Left colon (tissue), 2 donors: ENCODE measurements at regions not wholly inside any gene's neighbourhood (a gene's known extent, or its start where the extent isn't known, plus 50 kb on each side); places are given as distances from the start of the nearest gene placed in this dataset.
"Not testable (repeated sequence)": the region's sequence is repeated elsewhere in the genome, so short reads cannot be mapped to it uniquely, and the experiment has no call there.

Experiments
- ATAC-seq: fragments of 200-7000 bp; cut with Tn5 transposase; one replicate; pipeline ENCODE4 v1.9.1; 2020; ENCODE audit warnings: mild to moderate bottlenecking, moderate library complexity
- DNase-seq, 2 donors: peaks; one replicate each; pipeline ENCODE4 v3.0.0-alpha.2; 2020
- intact Hi-C, 2 donors: fragments of 100-400 bp; cut with DNase I in 1 of 2; cut with micrococcal nuclease in 1 of 2; formaldehyde crosslinking; loops; one replicate each; pipeline versions ENCODE4 v1.11.2 to v1.14.0; 2022; cut with DNase I, micrococcal nuclease
- donor health status: DM: no; HTN: no; CAD: no.
- donor health status: DM: yes; HTN: yes; CAD: no.

DNA sequence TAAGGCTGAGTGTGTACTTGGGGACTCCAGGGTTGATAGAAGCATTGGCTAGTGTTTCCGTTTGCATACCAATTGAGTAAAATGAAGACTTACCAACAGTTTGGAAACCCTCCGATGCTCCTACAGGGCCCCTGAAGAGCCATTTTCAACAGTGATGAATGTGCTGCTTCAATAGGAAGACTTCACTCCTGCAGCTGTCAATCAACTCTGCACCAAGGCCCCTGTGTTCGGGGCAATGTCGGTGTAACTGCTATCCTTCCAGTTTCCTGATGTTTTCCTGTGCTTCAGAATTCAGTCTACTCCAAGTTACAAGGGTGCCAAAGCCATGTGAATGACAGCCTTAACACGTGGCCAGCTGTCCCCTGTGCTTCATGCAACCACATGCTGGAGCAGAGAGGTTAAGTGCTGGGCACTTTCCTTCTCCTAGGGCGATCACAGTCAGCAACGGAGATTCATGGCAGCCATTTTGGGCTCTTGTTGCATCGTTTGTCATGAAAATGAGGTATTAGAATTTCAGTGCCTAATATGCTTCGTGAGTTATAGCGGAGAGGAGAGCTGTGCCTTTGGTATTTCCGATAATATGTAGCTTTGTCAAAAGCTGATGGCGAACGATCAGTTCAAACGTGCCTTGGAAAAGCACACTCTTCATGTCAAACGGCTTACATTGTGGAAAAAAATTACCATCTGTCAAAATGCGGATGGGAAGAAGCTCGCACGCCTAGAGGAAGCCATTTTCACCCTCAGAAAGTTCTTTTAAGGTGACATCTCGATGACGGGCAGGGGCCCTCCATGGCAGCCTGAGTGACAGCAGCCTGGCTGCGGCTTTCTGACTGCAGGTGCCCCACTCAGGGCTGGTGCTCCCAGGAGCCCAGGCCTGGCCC, 287.8 kb downstream of the ACTR3B start:
- DNase-seq: no peak
- no peak for ATAC-seq
- intact Hi-C loops: no loop called here

DNA sequence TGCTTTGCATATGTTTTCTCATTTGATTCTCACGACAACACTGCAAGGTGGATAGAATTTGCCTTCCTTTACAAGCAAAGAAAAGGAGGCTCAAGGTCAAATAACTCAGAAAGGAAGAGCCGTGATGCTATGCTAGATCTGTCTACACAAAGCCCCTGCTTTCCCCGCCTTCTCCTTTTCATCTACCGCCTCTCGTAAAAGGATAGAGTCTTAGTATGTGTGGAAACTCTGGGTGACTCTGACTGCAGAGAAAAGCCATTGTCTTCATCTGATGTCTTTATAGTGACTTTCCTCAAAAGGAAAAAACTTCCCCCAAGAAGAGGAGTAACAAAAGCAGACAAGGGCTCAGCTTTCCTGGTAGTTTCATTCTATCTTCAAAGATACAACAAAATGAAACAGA, 292.7 kb downstream of the ACTR3B start:
- ATAC-seq (no peak), DNase-seq (no peak)
- intact Hi-C loops: no loop called here

DNA sequence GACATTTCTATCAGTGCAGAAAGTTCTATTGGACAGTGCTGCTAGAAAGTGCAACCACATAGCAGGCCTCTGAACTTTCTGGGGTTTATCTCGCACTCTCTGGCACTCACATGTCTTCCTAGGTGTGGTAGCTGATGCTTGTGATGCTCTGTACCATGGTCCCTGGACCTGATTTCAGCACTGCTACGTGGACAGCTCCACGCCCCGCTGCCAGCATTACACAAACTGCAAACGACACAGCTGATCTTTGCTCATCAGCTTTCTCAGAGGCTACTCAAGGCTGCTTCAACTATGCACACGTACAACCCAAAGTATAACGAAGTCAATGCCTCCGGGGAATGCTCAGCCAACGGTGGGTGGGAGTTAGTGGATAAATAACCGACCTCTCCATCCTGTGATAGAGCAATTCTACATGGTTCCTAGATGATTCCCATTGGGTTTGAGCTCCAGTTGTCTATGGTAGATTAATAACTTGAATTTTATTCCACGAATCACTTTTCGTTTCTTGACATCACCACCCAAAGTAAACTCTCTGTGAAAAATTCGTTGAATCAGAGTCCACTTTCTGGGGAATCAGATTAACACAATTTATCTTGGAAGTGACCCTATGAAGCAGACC, 302.5 kb downstream of the ACTR3B start:
- ATAC-seq: no peak
- DNase-seq: peak in 1 of 2 donors; percentile 6
- intact Hi-C loops: no loop called here

DNA sequence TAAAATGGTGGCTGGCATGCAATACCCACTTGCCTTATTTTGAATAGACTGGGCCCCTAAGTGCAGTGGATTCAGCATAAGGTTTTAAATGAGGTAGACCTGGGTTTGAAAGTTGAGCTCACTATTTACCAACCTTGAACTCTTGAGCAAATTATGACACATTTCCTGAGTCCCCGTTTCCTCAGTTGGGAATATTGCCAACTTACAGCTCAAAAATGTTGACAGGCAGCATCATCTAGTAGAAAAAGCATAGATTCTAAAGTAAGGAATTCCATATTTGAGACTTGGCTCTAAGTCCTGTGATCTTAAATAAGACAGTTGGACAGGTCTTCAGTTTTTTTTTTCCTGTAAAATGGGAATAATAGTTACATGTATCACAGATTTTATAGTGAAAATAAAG, 305.5 kb downstream of the ACTR3B start:
- intact Hi-C loops: no loop called here
- ATAC-seq (no peak), DNase-seq (no peak)

DNA sequence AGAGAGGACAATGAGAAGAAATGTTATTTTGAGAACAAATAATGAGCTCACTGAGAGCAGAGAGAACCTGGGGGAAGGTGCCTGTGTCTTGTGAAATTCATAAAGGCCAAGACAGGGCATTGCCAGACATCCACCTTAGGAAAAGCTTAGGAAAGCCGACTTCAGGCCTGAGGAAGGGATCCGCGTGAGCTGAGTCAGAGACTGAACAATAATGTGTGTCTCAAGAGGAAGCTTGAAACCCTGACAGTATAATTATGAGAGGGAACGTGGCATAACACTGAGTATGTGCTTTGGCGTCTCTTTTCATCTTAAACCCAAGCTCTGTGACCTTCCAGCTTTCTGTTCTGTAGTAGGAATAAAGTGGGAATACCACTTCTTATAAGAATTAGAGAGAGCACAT, 307.2 kb downstream of the ACTR3B start:
- DNase-seq: no peak
- no peak for ATAC-seq
- intact Hi-C loops: no loop called here

DNA sequence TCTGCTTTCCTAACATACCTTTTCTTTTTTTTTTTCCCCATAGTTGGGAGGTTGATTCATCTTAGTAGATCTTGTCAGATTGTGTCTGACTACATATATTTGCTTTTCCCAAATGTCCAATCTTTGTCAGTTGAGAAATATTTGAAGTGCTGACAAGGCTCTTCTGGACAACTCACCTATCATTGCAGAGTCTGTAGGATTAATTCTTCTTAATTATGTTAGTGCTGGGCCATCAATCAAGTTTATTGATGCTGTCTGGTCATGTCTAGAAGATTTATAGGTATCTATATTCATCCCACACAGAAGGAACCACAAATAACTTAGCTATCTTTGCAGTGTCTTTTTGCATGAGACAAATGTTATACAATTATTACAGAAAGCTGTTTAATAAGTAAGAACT, 310.6 kb downstream of the ACTR3B start:
- intact Hi-C loops: no loop called here

DNA sequence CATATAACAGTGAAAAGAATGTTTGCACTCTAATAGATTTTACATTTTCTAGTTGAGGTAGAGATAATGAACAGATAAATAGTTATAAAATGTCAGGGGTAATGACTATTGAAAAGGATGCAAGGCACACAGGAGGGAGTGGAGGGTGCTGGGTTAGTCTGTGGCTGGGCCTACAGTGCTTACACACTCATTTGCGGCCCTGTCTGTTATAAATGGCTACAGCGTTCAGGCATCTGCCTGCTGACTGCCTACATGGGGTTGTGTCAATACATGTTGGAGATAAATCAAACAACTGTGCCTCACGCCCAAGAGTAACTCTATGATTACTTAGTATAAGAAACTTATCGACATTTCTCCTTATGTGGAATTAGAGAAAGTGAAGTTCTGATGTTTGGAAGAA, 313.3 kb downstream of the ACTR3B start:
- intact Hi-C loops: no loop called here
- no peak for ATAC-seq
- DNase-seq: no peak

More for the DNA sequence above, 310.6 kb downstream of the ACTR3B start:
- no peak for ATAC-seq
- DNase-seq: no peak

DNA sequence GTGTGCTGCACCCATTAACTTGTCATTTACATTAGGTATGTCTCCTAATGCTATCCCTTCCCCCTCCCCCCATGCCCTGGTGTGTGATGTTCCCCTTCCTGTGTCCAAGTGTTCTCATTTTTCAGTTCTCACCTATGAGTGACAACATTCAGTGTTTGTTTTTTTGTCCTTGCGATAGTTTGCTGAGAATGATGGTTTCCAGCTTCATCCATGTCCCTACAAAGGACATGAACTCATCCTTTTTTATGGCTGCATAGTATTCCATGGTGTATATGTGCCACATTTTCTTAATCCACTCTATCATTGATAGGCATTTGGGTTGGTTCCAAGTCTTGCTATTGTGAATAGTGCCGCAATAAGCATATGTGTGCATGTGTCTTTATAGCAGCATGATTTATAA, 316.7 kb downstream of the ACTR3B start:
- DNase-seq, ATAC-seq, intact Hi-C loops: not testable (repeated sequence)

DNA sequence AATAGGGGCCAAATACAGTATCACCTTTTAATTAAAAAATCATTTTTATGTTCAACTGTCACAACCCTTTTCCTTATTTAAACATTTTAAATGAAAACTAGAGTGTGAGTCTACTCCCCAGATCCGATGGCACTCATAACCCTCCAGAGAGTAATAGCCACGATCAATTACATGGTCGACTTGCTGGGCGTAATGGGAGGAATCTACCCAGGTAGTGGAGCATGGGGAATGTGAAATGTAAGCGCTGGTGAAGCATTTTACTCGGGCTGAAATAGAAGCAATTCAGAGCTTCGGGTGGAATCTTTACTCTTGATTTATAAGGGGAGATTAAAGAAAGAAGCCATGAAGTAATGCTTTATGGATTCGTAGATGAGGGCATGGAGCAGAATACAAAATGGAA, 321.9 kb downstream of the ACTR3B start:
- no peak for DNase-seq
- no peak for ATAC-seq
- intact Hi-C loops: no loop called here

DNA sequence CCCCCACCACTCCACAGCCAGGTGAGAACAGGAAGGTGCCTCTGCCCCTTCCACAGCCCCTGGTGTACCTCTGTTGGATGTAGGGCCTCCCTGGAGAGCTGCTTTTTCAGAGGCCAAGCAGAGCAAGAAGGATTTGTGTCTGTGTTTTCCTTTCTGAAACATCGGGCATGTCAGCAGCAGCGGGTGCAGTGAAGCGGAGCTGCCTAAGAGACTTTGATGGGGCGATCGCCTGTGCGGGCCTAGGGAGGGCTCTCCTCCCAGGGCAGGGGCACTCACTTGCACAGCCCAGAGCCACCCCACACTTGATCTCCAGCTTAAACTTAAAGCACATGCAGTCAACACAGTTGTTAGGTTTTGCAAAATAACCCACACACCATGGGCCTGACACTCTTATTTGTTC, 324.7 kb downstream of the ACTR3B start:
- DNase-seq (no peak), ATAC-seq (no peak)
- intact Hi-C loops: no loop called here

DNA sequence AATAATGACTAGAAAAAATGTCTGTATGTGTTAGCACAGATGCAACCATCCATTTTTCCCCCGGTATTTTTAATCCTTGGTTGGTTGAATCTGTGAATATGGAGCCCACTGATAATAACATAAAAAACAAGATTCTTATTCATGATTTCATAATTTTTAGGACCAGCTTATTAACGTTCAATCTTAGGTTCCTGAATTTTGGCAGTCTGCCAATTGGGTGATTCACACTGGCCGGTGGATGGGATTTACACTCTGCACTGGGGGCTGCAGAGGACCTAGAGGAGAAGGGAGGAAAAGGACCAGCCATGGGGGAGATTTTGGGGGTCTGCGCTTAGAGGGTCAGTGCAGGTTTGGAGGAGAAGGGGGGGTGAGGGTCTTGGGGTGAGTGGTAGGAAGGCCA, 327.9 kb downstream of the ACTR3B start:
- DNase-seq (no peak), ATAC-seq (no peak)
- intact Hi-C loops: no loop called here

DNA sequence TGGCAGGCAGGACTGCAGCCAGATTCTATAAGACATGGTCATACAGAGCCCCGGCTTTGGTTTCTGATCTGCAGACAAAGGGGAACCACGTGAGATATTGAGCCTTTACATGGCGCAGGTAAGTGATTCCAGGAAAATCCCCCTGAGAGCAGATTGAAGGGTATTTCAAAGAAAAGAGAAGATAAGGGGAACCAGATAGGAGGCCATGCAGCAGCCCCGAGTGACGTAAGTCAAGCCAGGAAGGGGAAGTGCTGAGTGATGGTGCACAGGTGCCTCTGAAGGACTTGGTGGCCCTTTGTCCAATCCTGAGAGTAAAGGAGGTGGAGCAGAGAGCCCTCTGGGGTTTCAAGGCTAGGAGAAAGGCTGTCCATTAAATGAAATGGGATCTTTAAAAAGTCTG, 329.0 kb downstream of the ACTR3B start:
- ATAC-seq (no peak), DNase-seq (no peak)
- intact Hi-C loops: no loop called here

DNA sequence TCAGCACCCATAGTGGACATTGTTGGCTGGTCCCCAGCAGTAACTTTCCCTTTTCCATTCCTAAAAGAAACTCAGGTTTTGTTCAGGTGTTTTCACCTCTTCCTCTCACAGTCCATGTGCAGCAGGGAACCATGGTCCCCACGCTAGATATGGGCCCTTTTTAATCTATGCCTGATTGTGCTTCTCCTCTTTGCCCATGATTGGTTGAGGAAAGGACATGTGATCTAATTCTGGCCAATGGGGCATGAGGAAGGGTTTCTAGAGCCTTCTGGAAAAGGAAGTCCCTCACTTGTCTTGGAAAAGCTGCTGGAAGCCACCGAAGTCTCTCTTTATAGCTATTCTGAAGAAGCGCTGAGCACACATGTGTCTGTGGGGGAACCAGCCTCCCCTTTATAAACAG, 330.7 kb downstream of the ACTR3B start:
- ATAC-seq (no peak), DNase-seq (no peak)
- intact Hi-C loops: no loop called here

DNA sequence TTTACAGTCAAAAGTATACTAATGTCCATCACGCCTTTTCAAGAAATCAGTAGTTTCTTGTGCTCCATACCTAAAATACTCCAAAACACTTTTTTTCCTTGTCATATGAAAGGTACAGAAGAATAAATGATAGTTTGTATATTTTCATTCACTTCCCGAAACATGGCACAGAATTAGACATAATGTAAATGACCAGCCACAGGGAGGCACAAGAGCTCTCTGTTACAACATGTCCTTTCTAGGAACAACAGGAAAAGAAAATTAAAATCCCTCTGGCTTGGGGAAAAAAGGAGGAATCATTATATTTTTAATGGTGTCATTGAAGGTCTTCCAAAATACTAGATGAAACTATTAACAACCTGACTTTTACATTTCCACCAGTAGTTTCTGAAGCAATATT, 331.2 kb downstream of the ACTR3B start:
- intact Hi-C loops: no loop called here
- no peak for DNase-seq
- no peak for ATAC-seq

DNA sequence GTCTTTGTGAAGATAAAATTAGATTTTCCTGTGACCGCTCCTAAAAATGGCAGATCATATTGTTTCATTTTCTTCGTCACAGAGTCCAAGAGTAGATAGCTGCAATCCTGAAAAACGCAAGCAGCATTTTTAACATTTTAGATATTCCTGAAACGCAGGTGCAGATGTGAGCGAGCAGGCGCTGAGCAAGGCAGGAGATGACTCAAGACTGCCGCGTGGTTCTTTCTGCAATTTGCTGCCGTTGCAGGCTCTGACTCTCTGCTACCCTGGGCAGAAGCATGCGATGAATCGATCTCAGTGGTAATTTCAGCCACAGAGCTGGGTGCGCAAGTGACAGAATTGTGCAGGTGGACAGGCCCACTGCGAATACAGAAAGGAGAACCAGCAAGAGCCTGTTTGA, 331.9 kb downstream of the ACTR3B start:
- ATAC-seq (no peak), DNase-seq (no peak)
- intact Hi-C loops: no loop called here

DNA sequence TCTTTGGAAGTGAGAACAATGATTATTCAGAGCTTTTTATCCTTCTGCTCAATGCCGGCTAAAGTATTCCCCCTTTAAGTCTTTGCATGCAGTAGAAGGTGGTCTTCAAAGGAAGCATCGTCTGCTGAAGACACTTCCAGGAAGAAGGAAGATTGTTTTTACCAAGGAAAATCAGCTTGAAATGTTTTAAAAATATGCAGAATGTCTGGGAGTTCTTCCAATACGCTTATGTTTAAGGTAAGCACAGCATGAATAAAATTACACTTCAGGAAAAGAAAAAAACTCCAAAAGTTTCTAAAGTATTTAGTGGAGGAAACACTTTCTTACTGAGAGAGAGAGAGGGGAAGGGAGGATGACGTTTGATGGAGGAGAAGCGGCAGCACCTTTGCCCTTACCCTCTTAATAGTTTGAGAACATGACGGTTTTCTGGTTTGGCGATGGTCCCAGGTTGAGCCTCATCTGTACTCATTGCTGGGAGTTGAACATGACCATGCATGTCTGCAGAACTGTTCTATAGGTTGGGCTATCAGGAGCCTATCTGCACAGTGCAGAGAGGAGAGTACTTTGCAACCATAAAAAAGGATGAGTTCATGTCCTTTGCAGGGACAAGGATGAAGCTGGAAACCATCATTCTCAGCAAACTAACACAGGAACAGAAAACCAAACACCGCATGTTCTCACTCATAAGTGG, 338.1 kb downstream of the ACTR3B start:
- ATAC-seq (no peak), DNase-seq (no peak)
- intact Hi-C loops: no loop called here

DNA sequence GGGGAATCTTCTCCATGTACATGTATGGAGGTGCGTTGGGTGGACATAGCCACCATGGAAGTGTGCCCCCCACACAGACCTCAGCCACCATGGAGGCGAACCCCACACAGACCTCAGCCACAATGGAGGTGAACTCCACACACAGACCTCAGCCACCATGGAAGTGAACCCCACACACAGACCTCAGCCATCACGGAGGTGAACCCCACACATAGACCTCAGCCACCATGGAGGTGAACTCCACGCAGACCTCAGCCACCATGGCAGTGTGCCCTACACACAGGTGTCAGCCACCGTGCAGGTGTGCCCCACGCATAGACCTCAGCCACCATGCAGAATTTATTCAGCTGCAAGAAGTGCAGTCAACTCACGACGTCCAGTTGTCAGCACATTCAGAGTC, 339.7 kb downstream of the ACTR3B start:
- no peak for ATAC-seq
- DNase-seq: no peak
- intact Hi-C loops: no loop called here

DNA sequence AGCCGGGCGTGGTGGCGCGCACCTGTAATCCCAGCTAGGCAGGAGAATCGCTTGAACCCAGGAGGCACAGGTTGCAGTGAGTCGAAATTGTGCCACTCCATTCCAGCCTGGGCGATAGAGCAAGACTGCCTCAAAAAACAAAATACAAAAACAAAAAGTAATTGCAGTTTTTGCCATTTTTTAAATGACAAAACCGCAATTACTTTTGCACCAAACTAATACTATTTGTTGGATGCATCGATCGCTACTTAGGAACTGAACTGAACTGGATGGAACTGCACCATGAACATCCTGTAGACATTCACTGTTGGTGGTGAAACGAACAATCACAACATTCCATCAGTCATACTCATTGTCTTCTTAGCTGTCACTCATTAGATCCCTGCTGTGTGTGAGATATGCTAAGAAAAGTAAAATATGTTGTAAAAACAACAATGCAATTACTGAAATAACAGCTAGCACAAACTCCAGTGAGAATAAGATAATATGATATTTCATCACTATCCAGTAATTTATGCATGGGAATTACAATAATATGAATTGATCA, 341.2 kb downstream of the ACTR3B start:
- ATAC-seq: no peak
- DNase-seq: no peak
- intact Hi-C loops: no loop called here

DNA sequence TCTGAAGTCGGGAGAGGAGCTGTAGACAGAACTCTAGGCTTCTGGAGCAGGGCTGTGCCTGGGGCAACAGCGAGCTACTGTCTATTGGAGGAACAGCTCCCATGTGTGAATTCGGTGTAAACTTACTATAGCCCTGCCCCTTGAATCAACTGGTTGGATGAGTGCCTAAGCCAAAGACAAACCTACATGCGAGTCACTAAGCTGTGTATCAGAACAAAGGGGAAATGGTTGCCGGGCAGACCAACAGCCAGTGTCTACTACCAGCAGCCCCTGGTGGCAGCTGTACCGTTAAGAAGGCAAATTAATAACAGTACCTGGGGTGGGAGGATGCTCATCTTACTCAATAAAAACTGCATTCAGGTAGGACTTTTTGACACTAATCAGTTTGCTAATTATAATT, 343.6 kb downstream of the ACTR3B start:
- intact Hi-C loops: no loop called here
- ATAC-seq (no peak), DNase-seq (no peak)

DNA sequence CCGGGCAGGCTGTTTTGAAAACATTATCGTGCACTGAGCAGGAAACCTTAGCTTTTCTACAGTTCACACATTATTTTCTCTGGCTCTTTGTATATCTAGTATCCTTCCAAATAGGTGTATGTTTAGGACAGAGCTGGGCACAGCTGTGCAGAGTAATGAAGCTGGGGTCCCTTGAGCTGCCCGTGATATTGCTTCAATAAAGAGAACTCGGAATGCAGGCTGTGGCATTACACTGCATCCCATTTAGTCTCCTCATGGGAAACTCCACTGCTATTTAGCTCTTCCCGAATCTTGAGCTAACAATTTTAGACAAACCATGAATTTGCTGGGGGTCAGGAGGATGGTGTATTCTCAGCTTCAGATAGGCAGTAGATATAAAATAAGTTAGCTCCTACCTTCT, 348.3 kb downstream of the ACTR3B start:
- DNase-seq: no peak
- ATAC-seq: no peak
- intact Hi-C loops: no loop called here
